Neural progenitor cell (in vitro differentiated cells): ENCODE measurements at regions not wholly inside any gene's neighbourhood (a gene's known extent, or its start where the extent isn't known, plus 50 kb on each side); places are given as distances from the start of the nearest gene placed in this dataset.

Experiments used
- EZH2phosphoT487 ChIP-seq: fragments of 200-600 bp; sonication (generic); IDR thresholded peaks from 2 replicates; pipeline ENCODE4 v1.6.1; 2017; ENCODE audit warnings: antibody characterized with exemption
- TF ChIP-seq, protein P1 (sequence below): fragments of 200-600 bp; sonication (generic); IDR thresholded peaks from 2 replicates; pipeline ENCODE4 v1.5.1; 2017; ENCODE audit warnings: antibody characterized with exemption, mild to moderate bottlenecking

DNA sequence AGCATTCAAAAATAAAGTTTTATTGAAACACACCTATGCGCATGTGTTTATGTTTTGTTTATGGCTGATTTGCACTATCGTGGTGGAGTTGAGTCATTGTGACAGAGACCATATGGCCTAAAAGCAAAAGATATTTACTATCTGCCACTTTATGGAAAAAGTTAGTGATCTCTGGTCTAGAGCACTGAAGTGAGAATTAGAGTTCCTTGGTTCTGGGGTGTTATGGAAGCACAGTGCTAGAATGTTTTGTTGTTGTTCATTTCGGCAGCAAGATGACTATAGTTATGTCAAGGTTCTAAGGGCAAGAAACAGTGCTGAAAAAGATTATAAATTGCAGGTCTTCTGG is 416.5 kb downstream of the SLC4A3 start:
- TF ChIP-seq, protein P1, sequence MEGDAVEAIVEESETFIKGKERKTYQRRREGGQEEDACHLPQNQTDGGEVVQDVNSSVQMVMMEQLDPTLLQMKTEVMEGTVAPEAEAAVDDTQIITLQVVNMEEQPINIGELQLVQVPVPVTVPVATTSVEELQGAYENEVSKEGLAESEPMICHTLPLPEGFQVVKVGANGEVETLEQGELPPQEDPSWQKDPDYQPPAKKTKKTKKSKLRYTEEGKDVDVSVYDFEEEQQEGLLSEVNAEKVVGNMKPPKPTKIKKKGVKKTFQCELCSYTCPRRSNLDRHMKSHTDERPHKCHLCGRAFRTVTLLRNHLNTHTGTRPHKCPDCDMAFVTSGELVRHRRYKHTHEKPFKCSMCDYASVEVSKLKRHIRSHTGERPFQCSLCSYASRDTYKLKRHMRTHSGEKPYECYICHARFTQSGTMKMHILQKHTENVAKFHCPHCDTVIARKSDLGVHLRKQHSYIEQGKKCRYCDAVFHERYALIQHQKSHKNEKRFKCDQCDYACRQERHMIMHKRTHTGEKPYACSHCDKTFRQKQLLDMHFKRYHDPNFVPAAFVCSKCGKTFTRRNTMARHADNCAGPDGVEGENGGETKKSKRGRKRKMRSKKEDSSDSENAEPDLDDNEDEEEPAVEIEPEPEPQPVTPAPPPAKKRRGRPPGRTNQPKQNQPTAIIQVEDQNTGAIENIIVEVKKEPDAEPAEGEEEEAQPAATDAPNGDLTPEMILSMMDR, result no peak
- TF ChIP-seq EZH2phosphoT487, result no peak
